ENCODE measurements at regions not wholly inside any gene's neighbourhood (a gene's known extent, or its start where the extent isn't known, plus 50 kb on each side); places are given as distances from the start of the nearest gene placed in this dataset.

GRCh38 chr12:81963636-81964035, 204.5 kb upstream of the PPFIA2 start:
- Mint-ChIP-seq H3K27ac (no peak overlapping the region), H3K36me3 (no peaks in the 10 kb centered on the region), H3K4me1 (ENCODE audit: low read depth) (no peaks in the 10 kb centered on the region), H3K27me3 (no peaks in the 10 kb centered on the region), H3K4me3 (no peak overlapping the region), H3K9me3 (no peaks in the 10 kb centered on the region)
- ChIA-PET CTCF (no interaction called here), POLR2A (no interaction called here)
- intact Hi-C loops (cut with micrococcal nuclease) = no loop called here
- DNase-seq = no peak

DNA sequence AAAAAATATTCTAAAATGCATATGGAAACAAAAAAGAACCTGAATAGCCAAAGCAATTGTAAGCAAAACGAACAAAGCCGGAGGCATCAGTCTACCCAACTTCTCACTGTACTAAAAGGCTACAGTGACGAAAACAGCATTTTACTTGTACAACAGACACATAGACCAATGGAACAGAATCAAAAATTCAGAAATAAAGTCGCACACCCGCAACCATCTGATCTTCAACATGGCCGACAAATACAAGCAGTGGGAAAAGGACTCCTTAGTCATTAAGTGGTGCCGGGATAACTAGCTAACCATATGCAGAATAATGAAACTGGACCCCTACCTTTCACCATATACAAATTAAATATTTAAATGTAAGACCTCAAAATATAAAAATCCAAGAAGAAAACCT, 203.9 kb upstream of the PPFIA2 start:
- POLR2A ChIA-PET = no interaction called here

DNA sequence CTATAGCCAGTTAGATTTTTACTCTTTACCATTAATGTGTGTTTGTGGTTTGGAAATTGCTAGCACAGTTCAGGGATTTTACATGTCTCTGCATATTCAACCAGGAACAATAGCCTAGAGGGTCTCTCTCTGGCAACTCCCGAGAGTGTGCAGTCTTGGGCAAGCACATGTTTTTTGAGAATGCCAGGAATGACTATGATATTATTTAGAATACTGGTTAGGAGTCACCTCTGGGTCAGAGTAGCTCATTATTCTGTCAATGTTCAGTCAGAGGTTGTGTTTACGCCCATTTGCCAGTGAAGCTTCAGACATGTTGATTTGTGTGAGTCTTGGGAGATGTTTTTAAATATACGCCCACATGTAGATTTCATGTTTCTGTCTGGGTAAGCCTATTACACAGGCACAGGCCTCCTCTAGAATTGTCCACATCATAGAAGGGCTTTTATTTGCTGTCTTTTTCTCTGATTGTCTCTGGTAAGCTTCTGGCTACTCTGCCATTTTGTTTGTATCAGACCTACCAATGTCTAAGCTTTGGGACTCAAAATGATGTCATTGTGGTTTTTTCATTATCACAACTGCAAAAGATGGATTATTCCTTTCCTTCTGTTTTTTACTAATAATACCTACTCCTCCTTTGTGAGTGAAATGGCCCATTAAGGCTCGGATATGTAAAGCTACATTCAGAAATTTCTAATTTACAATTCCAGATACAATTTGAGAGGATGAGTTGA, 203.1 kb upstream of the PPFIA2 start:
- intact Hi-C loops (cut with micrococcal nuclease) = no loop called here
- no peaks in the 10 kb centered on the region for H3K9me3 Mint-ChIP-seq
- no peak for DNase-seq
- ChIA-PET POLR2A (no interaction called here), CTCF (no interaction called here)
- no peaks in the 10 kb centered on the region for H3K36me3 Mint-ChIP-seq
- H3K27ac Mint-ChIP-seq = no peak overlapping the region
- H3K27me3 Mint-ChIP-seq = no peaks in the 10 kb centered on the region
- H3K4me3 Mint-ChIP-seq = no peak overlapping the region
- no peaks in the 10 kb centered on the region for H3K4me1 Mint-ChIP-seq (ENCODE audit: low read depth)

More for the DNA sequence above, 203.9 kb upstream of the PPFIA2 start:
- Mint-ChIP-seq H3K27ac (no peak overlapping the region), H3K4me3 (no peak overlapping the region), H3K9me3 (no peaks in the 10 kb centered on the region), H3K4me1 (ENCODE audit: low read depth) (no peaks in the 10 kb centered on the region), H3K36me3 (no peaks in the 10 kb centered on the region), H3K27me3 (no peaks in the 10 kb centered on the region)
- intact Hi-C loops (cut with micrococcal nuclease) = no loop called here
- CTCF ChIA-PET = no interaction called here
- DNase-seq = no peak

DNA sequence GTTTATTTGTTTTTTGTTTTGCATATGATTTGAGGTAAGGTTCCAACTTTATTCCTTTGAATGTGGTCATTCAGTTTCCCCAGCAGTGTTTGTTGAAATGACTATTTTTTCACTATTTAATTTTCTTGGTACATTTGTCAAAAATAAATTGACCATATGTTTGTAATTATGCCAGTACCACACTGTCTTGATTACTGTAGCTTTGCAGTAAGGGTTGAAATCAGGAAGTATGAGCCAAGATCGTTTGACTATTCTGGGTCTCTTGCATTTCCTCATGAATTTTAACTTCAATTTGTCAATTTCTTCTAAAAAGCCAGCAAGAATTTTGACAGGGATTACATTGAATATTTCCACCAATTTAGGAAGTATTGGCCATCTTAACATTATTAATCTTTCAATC, 199.3 kb upstream of the PPFIA2 start:
- CTCF ChIA-PET = no interaction called here
- peaks cover 5% of the 10 kb centered on the region for H3K4me1 Mint-ChIP-seq (ENCODE audit: low read depth)
- intact Hi-C loops (cut with micrococcal nuclease) = no loop called here
- no peaks in the 10 kb centered on the region for H3K27me3 Mint-ChIP-seq
- no peaks in the 10 kb centered on the region for H3K36me3 Mint-ChIP-seq
- DNase-seq = no peak
- POLR2A ChIA-PET = no interaction called here
- H3K9me3 Mint-ChIP-seq = no peaks in the 10 kb centered on the region
- no peak overlapping the region for H3K27ac Mint-ChIP-seq
- H3K4me3 Mint-ChIP-seq = no peak overlapping the region

DNA sequence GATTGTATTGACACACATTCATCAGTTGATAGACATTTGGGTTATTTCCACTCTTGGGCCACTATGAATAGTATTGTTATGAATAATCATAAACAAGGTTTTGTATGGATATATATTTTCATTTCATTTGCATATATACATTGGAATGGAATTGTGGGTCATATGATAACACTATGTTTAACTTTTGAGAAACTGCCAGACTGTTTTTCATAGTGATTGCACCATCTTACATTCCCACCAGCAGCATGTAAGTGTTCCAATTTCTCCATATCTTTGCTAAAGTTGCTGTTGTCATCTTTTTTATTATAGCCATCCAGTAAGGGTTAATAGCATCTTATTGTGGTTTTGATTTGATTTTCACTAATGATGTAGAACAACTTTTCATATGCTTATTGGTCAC, 198.5 kb upstream of the PPFIA2 start:
- ChIA-PET POLR2A (no interaction called here), CTCF (no interaction called here)
- H3K9me3 Mint-ChIP-seq = no peaks in the 10 kb centered on the region
- intact Hi-C loops (cut with micrococcal nuclease) = no loop called here
- H3K27me3 Mint-ChIP-seq = no peaks in the 10 kb centered on the region
- H3K36me3 Mint-ChIP-seq = no peaks in the 10 kb centered on the region
- H3K4me1 Mint-ChIP-seq (ENCODE audit: low read depth) = peaks cover 5% of the 10 kb centered on the region
- no peak overlapping the region for H3K27ac Mint-ChIP-seq
- DNase-seq = no peak
- H3K4me3 Mint-ChIP-seq = no peak overlapping the region

DNA sequence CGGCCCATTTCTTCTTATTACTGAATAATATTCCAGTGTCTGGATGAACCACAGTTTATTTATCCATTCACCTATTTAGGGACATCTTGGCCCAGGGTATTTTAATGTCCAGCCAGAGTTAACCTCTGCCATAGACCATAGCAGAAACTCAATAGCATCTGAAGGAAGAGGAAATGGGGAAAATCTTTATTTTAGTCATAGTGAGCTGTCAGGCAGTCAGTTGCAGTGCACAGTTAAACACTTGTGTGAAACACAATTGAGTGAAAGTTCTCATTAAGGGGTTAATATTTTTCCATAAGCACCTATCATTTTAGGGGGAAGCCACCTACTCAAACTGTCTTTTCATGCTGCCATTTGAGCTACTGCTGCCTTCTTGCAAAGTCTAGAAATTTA, 197.3 kb upstream of the PPFIA2 start:
- Mint-ChIP-seq H3K4me3 (no peak overlapping the region), H3K36me3 (no peaks in the 10 kb centered on the region), H3K27me3 (no peaks in the 10 kb centered on the region), H3K4me1 (ENCODE audit: low read depth) (peaks cover 5% of the 10 kb centered on the region), H3K9me3 (no peaks in the 10 kb centered on the region), H3K27ac (no peak overlapping the region)
- ChIA-PET POLR2A (no interaction called here), CTCF (no interaction called here)
- DNase-seq = no peak
- intact Hi-C loops (cut with micrococcal nuclease) = no loop called here

DNA sequence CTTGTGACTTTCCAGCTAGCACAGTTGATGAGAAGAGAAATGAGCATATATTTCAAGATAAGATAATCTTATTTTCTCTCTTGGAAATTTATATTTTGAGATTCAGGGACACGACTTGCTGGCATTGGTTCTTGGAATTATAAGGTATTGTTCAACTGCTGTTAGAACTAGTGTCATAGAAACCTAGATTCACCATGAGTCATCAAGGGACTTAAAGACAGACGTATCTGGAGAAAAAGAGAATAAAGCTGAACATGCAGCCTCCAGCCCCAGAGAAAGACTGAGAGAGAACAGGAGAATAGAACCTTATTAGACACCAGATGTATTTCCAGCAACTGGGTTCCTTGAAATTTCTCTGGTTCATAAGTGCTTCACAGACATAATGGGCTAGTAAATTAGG, 194.4 kb upstream of the PPFIA2 start:
- intact Hi-C loops (cut with micrococcal nuclease) = no loop called here
- peaks cover 11% of the 10 kb centered on the region for H3K4me1 Mint-ChIP-seq (ENCODE audit: low read depth)
- H3K27ac Mint-ChIP-seq = no peak overlapping the region
- ChIA-PET POLR2A (no interaction called here), CTCF (no interaction called here)
- H3K36me3 Mint-ChIP-seq = no peaks in the 10 kb centered on the region
- no peak for DNase-seq
- no peak overlapping the region for H3K4me3 Mint-ChIP-seq
- H3K27me3 Mint-ChIP-seq = no peaks in the 10 kb centered on the region
- H3K9me3 Mint-ChIP-seq = no peaks in the 10 kb centered on the region

DNA sequence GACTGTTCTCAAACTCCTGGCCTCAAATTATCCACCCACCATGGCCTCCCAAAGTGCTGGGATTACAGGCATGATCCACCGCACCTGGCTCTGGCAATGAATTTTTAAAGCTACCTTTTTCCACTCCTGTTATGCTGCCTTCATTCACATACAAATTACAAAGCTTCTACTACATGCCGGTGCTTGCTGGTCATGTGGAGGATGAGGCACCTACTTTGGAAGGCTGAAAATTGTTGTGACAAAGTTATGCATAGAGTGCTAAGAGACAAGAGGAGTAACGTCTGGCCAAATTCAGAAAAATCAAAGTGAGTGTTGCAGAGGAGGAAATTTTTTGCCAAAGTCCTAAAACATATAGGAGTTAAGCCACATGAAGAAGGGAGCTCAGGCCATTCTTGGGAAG, 191.7 kb upstream of the PPFIA2 start:
- intact Hi-C loops (cut with micrococcal nuclease) = no loop called here
- DNase-seq = no peak
- Mint-ChIP-seq H3K27me3 (no peaks in the 10 kb centered on the region), H3K4me1 (ENCODE audit: low read depth) (peaks cover 11% of the 10 kb centered on the region), H3K36me3 (no peaks in the 10 kb centered on the region), H3K9me3 (peaks cover 2% of the 10 kb centered on the region), H3K4me3 (no peak overlapping the region), H3K27ac (no peak overlapping the region)
- CTCF ChIA-PET = no interaction called here
- POLR2A ChIA-PET = no interaction called here

- H3K9me3 Mint-ChIP-seq = peaks cover 2% of the 10 kb centered on the region
- H3K36me3 Mint-ChIP-seq = no peaks in the 10 kb centered on the region
- CTCF ChIA-PET = no interaction called here
- DNase-seq = no peak
- no peak overlapping the region for H3K27ac Mint-ChIP-seq
- intact Hi-C loops (cut with micrococcal nuclease) = no loop called here
- no peak overlapping the region for H3K4me3 Mint-ChIP-seq
- H3K4me1 Mint-ChIP-seq (ENCODE audit: low read depth) = peaks cover 11% of the 10 kb centered on the region
- no peaks in the 10 kb centered on the region for H3K27me3 Mint-ChIP-seq
- POLR2A ChIA-PET = no interaction called here
Observed at GRCh38 chr12:81949841-81950308, 190.7 kb upstream of the PPFIA2 start.

- Mint-ChIP-seq H3K27ac (no peak overlapping the region), H3K9me3 (peaks cover 2% of the 10 kb centered on the region), H3K4me1 (ENCODE audit: low read depth) (peaks cover 12% of the 10 kb centered on the region), H3K36me3 (no peaks in the 10 kb centered on the region), H3K27me3 (no peaks in the 10 kb centered on the region), H3K4me3 (no peak overlapping the region)
- ChIA-PET CTCF (no interaction called here), POLR2A (no interaction called here)
- intact Hi-C loops (cut with micrococcal nuclease) = no loop called here
- no peak for DNase-seq
Observed at GRCh38 chr12:81949416-81949815, 190.3 kb upstream of the PPFIA2 start.

DNA sequence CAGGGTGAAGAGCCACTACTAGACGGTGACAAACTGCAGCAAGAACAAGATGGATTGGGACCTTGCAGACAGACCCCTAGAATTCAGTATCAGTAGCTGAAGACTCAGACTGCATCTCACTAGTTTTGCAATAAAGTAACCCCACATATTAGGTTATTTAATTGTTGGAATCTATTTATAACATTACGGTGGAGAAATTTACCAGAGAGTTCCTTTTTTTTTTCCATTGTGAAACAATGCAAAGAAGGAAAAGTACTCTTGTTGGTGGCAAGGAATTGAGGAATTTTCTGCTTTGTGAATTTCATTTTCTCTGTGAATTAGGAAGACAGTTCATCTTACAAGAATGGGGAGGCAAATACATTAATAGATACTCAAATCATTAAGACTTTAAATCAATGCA, 185.7 kb upstream of the PPFIA2 start:
- intact Hi-C loops (cut with micrococcal nuclease) = no loop called here
- Mint-ChIP-seq H3K4me1 (ENCODE audit: low read depth) (peaks cover 36% of the 10 kb centered on the region), H3K4me3 (no peak overlapping the region), H3K36me3 (no peaks in the 10 kb centered on the region), H3K9me3 (peaks cover 2% of the 10 kb centered on the region), H3K27me3 (no peaks in the 10 kb centered on the region), H3K27ac (no peak overlapping the region)
- ChIA-PET CTCF (no interaction called here), POLR2A (no interaction called here)
- no peak for DNase-seq

GRCh38 chr12:81942594-81942993, 183.4 kb upstream of the PPFIA2 start:
- intact Hi-C loops (cut with micrococcal nuclease) = no loop called here
- POLR2A ChIA-PET = no interaction called here
- Mint-ChIP-seq H3K4me3 (no peak overlapping the region), H3K36me3 (no peaks in the 10 kb centered on the region), H3K4me1 (ENCODE audit: low read depth) (peaks cover 34% of the 10 kb centered on the region), H3K9me3 (peaks cover 2% of the 10 kb centered on the region), H3K27me3 (no peaks in the 10 kb centered on the region), H3K27ac (no peak overlapping the region)
- no peak for DNase-seq
- CTCF ChIA-PET = no interaction called here

DNA sequence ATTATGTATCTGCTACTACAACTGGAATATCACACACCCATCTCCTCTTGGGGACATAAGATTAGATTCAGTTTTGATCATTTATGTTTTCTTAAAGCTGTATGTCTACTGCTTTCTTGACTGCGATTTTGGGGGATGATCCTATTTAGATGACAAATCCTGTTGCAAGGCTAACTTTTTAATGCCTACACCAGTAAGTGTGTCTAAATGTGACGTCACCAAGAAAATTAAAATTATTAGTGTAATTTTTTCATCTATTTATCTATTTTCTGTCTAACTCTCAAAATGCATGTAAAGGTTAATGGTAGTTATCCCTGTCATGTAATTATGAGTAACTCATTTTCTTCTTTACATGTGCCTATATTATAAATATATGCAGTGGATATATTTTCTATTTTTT, 170.9 kb upstream of the PPFIA2 start:
- Mint-ChIP-seq H3K4me3 (no peak overlapping the region), H3K36me3 (no peaks in the 10 kb centered on the region), H3K27me3 (no peaks in the 10 kb centered on the region), H3K4me1 (ENCODE audit: low read depth) (no peaks in the 10 kb centered on the region), H3K27ac (no peak overlapping the region), H3K9me3 (peaks cover 6% of the 10 kb centered on the region)
- ChIA-PET POLR2A (no interaction called here), CTCF (no interaction called here)
- intact Hi-C loops (cut with micrococcal nuclease) = no loop called here
- no peak for DNase-seq

DNA sequence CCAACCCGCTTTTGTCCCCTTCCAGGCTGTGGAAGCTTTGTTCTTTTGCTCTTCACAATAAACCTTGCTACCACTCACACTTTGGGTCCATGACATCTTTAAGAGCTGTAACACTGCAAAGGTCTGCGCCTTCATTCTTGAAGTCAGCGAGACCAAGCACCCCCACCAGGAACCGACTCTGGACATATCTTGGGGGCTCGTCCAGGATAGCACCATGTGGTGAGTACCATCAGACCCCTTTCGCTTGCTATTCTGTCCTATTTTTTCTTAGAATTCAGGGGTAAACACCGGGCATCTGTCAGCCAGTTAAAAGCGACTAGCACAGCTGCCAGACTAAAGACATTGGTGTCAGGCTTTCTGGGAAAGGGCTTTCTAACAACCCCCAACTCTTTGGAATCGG, 137.6 kb upstream of the PPFIA2 start:
- Mint-ChIP-seq H3K9me3 (peaks cover 35% of the 10 kb centered on the region), H3K4me1 (ENCODE audit: low read depth) (no peaks in the 10 kb centered on the region), H3K4me3 (no peak overlapping the region), H3K27me3 (no peaks in the 10 kb centered on the region), H3K27ac (no peak overlapping the region), H3K36me3 (peaks cover 4% of the 10 kb centered on the region)
- CTCF ChIA-PET = no interaction called here
- DNase-seq = peak; percentile 9
- POLR2A ChIA-PET = no interaction called here
- intact Hi-C loops (cut with micrococcal nuclease) = no loop called here

Measured in activated CD4-positive, alpha-beta memory T cell treated with anti-CD3 and anti-CD28 coated beads for 36 hours (primary cell).